HG03135 (cell line): ENCODE measurements at regions not wholly inside any gene's neighbourhood (a gene's known extent, or its start where the extent isn't known, plus 50 kb on each side); places are given as distances from the start of the nearest gene placed in this dataset.
"Not testable (repeated sequence)": the region's sequence is repeated elsewhere in the genome, so short reads cannot be mapped to it uniquely, and the experiment has no call there.

Experiments used
- ATAC-seq: cut with Tn5 transposase; IDR thresholded peaks from one replicate; pipeline ENCODE4 v1.9.1; 2021; ENCODE audit warnings: mild to moderate bottlenecking, moderate library complexity; ENCODE audit not compliant: unreplicated experiment

DNA sequence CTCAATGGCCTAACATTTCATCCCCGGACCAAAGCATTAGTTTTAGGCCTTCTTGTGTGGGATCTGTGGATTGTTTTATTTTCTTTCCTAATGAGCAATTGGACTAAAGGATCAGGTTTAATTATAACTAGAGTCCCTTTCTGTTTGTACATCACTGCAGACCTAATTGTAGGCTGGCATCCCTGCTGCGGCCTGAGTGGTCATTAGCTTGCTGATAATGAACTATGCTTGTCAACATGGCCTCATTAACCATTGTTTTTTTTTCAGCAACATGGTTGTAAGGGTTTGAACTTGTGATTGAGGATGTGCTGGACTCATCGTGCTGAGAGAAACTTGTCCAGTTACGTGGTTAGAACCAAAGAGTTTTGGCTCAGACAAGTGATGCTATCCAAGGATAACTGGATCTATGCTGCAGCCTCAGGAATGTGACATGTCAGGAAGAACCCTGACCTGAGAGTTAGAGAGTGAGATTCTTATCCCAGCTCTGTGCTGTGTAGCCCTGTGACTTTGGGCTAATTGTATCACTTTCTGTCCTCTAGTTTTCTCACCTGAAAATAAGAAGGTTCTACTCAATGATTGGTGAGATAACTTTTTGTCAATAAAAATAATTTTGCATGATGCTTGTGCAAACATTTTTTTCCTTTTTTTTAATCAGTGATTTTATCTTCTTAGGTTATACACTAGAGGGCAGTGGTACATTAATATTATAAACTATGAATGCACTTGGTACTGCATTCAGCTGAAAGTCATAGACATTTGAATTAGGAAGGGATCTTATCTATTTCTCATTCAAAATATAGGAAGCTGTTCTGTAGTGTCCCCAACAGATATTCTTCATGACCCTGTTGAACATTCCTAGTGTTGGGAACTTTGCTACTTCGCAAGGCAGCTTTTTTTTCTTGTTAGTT, 140.9 kb downstream of the RNF144B start:
- ATAC-seq, result no peak

DNA sequence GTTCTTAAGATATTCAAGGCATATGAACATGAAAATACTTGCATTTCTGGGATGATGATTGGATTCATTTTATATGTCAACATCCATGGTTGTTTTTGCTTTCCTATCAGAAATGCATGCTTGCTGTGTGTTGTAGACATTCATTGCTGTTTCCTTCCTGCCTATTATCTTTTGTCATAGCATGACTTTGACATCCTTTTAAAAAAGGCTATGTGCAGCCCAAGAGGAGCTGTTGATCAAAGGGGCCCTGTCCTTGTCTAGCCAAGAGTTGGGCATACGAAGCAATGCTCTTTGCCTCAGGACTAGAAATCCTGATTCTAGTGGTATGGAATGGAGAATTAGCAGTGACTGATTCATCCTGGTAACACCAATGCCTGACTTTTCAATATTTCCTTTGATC, 143.1 kb downstream of the RNF144B start:
- no peak for ATAC-seq

DNA sequence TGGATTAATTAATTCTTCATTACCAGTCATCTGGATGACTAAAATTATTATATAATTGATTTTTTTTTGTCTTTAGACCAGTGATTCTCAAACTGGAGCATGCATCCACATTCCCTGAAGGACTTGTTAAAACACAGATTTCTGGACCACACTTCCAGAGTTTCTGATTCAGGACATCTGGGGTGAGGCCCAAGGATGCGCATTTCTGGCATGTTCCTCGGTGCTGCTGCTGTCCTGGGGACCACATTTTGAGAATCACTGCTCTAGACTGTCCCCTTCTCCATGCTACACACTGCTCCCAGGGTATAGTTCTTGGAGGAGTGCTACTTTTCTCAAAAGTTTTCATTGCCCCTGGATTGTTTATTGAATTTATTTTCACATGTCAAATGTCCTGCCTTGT, 145.0 kb downstream of the RNF144B start:
- ATAC-seq, result no peak

DNA sequence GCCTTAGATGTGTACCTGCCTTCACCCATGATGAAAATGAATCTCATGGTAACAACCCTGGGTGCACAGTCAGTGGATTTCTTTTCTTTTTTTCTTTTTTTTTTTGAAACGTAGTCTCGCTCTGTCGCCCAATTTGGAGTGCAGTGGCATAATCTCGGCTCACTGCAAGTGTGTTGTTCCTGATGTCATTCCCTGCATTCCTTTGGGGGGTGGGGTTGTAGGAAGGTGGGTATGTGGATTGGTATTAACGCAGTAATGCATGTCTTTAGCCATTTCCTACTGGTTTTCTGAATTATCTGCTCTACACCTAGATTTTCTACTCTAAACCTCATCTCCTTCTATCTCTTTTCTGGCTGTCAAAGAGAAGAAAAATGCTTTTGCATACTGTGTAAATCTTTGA, 146.6 kb downstream of the RNF144B start:
- no peak for ATAC-seq

DNA sequence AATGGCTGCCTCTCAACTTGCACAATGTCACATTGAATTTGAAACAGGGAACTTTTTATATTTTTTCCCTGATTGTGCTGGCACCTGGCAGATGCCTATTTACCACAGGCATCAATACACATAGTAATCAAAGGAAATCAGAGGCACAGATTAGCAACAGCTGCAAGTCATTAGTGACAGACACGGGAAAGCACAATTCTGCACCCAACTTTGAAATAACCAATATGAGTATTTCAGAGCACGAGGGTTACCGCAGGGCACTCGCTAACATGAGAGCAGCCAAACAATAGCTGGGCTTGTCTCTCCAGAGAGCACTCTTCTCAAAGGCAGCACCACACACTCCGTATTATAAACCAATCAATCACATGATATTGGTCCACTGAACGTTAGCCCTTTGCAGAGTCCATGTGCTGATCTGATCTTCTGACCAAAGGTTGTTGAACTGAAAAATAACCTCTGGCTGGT, 149.5 kb downstream of the RNF144B start:
- ATAC-seq, result no peak

DNA sequence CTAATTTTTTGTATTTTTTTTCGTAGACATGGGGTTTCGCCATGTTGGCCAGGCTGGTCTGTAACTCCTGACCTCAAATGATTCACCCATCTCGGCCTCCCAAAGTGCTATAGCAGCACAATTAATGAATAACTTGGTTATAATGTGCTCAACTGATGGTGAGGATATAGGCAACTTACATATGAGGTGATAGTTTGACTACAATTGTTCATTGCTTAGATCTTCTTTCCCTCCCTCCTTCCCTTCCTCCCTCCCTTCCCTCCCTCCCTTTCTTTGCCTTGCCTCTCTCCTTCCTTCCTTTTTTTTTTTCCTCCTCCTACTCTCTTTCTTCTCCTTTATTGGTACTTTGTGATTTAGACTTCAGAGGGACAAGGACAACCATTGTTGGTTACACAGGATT, 151.2 kb downstream of the RNF144B start:
- ATAC-seq, result no peak

DNA sequence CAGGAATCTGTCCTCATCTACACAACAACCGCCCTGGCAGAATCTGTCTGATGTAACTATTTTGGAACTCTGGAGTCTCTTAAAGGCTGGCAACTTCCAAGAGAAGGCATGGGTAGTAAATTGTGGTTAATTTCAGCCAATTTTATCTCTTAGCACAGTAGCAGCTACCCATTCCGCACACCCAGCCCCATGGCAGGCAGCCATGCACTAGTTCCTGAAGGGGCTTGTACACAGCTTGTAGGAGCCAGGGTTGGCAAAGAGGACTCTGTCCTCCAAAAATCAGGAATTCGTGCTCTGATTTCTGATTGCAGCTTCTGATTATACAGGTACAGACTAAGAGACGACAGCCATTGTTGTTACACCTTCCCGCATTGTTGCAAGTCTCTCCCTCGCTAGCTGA, 155.9 kb downstream of the RNF144B start:
- no peak for ATAC-seq

DNA sequence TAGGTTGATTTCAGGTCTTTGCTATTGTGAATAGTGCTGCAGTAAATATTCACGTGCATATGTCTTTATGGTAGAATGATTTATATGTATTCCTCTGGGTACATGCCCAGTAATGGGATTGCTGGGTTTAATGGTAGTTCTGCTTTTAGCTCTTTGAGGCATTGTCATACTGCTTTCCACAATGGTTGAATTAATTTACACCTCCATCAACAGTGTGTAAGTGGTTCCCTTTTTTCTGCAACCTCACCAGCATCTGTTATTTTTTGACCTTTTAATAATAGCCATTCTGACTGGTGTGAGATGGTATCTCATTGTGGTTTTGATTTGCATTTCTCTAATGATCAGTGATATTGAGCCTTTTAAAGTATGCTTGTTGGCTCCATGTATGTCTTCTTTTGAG, 158.0 kb downstream of the RNF144B start:
- not testable (repeated sequence) for ATAC-seq

DNA sequence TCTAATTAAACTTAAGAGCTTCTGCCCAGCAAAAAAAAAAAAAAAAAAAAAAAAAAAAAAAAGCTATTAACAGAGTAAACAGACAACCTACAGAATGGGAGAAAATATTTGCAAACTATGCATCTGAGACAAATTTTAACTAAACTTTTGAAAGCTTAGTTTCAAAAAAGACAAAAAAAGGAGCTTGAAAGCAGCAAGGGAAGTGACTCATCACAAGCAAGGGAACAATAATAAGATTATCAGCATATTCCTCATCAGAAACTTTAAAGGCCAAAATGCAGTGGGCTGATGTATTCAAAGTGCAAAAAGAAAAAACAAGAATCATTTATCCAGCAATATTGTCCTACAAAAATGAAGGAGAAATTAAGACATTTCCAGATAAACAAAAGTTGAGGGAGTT, 158.6 kb downstream of the RNF144B start:
- ATAC-seq, result no peak

DNA sequence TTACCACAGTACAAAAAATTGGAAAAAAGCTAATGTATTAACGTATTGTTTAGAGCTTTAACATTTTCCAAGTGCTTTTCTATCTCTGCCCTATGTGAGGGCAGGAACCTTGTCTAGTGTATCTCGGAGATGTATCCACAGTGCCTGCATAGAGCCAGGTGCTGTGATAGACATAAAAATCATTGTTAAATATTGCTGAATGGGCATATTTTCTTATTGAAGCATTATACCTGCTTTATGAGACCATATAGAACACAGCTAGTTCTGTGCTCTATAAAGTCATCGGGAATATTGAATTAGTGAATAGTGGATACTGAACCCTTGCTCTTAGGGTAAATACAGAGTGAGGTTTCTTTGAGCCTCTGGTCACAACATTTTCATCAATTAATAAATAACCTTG, 163.0 kb downstream of the RNF144B start:
- no peak for ATAC-seq

DNA sequence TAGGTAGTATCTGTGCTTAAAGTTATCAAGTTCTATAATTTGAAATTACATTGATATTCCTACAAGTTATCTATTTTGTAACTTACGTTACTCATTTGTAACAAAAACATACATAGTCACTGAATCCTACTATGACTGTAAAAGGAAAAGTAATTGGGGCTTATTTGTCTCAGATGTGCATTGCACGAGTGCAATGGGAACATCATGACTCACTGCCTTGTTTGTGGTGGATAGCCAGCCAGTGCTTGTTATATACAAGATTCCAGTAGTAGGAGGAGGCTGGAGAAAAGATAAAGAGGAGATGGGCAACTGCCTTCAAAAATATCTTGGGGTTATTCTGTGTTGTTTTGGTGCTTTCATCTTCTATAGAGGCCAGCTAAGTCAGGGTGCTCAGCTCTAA, 164.1 kb downstream of the RNF144B start:
- ATAC-seq, result no peak

DNA sequence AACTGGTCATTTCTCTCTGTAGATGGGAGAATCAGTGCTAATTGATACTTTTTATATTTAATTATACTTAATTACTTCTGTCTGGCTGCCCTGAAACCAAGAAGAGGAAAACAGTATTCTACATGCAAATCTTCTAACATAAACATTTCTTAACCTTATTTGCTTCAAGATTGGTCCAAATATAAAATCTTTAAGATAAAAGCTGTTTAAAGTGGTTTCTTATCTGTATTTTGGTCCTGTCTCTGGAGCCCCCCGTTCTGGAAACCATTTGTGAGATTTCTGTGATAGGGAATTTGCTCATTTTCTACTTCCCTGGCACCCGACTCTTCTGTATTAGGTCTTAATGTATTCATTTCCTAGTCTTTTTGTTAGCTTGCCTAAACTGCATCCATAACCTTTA, 168.6 kb downstream of the RNF144B start:
- no peak for ATAC-seq

DNA sequence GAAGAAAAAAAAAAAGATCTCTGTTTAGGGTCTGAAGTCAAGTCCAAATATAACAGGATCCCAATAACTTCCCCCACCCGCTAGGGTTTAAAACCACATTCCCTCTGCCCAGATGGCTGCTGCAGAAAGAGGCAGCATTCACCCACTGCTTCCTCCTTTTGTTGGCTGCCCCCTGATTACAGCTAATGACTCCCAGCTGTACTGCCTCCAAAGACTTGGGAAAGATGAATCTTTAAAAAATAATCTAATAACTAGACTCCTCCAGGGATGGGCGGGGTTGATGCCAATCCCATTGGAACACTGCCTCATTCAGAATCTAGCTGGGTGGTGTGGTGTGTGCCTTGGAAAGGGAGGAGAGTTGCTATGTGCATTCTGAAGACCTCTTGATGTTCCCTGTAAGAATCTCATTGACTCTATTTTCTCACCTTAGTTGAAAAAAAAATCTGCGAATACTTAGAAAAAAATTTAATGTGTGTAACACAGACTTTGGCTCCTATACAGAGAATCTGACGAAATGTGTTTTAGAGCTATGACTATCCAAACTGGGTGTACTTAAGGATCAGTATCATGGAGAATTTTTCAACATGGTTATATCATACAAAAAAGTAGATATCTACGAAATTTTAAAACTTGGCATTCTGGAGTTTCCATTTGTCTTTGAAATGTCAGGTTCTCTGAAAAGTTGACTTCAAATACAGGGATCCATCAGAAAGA, 174.0 kb downstream of the RNF144B start:
- no peak for ATAC-seq

DNA sequence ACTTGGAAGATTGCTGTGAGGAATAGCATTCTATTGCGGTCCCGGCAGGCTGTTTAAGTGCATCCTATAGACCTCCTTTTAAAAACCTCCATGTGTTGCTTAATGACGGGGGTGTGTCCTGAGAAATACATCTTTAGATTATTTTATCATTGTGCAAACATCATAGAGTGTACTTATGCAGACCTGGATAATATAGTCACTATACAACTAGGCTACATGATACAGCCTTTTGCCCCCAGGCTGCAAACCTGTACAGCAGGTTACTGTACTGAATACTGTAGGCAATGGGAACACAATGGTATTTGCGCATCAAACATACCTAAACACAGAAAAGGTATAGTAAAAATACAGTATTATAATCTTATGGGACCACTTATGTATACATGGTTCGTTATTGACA, 175.6 kb downstream of the RNF144B start:
- ATAC-seq, result no peak

DNA sequence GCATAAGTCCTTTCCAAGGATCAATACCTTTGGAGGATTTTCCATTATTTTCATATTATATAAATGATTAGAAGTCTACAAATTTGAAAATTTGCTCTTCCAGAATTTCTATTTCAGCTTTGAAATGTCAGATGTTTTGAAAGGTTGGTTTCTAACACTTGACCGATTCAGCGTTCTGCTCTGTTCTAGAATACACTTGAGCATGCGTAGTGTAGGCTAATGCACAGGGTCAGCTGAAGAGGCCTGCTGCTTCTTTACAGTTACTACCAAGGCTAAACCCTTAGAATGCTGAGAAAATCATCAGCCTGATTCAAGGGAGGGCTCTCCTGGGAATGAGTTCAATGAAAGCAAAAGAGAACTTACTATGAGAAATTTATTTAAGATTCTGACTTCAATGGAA, 177.6 kb downstream of the RNF144B start:
- no peak for ATAC-seq

DNA sequence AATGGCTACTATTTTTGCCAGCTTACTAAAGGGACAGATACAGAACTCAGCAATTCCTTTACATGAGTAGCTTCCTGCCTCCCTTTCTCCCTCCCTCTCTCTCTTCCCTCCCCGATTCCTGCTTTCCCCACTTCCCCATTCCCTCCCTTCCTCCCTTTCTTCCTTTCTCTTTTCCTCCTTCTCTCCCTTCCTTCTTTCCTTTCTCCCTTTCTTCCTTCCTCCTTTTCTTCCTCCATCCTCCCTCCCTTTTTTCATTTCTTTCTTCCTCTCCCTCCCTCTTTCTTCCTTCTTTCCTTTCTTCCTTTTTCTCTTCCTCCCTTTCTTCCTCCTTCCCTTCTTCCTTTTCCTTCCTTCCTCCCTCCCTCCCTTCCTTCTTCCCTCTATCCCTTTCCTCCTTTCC, 178.1 kb downstream of the RNF144B start:
- no peak for ATAC-seq

DNA sequence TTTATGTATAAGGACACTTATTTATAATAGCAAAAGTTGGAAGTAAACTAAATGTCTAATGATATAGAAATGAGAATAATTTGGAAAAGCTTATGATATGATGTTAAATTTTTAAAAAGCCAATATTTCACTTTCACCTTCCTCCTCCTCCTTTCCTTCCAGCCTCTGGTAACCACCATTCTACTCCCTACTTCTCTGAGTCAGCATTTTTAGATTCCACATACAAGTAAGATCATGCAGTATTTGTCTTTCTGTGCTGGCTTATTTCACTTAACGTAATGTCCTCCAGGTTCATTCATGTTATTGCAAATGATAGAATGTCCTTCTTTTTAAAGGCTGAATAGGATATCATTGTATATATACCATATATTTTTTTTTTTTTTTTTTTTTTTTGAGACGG, 180.2 kb downstream of the RNF144B start:
- no peak for ATAC-seq

DNA sequence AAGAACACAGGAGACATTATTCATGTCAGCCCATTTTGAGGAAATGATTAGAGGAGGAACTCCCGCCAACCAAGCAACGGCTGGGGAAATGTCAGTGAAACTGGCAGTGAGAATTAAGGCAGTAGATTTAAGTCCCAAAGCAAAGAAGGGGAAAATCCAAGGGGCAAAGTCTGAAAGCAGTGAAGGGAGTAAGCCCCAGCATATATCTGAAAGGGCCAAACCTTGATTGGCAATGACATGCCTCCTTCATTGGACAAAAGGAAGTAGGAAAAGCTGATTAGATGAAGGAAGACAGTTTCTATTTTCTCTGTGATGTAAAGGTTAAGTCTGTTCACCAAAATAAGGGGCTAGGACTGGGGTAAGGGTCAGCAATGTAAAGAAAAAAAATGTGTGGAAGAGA, 190.3 kb downstream of the RNF144B start:
- ATAC-seq, result no peak

DNA sequence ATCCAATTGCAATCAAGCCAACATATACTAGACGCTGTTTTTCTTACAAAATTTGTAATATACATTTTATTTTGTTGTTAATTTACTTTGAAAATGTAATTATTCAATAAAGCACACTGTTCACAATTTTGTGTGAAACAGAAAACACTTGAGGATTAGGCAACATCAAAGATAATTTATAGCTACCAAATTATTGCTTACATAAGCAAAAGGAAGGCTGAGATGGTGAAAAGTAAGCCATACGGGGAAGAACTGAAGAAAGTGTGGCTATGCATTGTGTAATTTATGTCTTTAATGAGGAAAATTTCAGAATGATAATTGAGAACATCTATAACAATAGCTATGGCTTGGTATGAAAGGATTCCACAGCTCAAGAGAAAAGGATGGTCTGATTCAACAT, 192.0 kb downstream of the RNF144B start:
- no peak for ATAC-seq

DNA sequence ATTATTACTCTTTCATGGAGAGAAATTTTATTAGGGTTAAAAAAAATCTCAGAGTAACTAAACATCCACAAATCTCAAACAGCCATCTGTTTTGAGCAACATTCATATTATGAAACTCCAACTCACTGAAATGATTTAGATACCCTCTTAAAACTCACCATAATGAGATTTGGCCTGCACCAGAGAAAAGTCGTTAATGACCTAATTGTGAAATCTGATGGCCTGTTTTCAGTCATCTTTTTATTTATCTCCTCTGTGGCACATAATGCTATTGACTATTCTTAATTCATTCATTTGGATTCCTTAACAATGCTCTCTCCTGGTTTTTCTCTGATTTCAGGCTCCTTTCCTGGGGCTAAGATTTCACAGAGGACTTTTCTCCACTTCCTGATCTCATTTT, 192.7 kb downstream of the RNF144B start:
- no peak for ATAC-seq

DNA sequence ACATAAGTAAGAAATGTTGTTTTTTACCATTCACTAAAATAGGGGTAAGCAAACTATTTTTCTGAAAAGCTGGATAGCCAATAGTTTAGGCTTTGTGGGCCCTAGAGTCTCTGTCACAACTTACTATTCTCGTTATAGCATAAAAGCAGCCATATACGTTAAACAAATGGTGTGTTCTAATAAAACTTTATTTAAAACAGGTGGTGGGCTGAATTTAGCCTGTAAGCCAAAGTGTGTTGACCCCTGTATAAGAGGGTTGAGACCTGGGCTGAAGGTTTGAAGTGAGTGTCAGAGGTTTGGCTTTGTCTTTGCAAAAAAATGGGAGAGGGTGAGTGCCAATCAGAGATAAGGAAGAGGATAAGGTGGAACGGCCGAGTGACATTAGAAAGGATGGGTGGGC, 197.2 kb downstream of the RNF144B start:
- ATAC-seq, result no peak

DNA sequence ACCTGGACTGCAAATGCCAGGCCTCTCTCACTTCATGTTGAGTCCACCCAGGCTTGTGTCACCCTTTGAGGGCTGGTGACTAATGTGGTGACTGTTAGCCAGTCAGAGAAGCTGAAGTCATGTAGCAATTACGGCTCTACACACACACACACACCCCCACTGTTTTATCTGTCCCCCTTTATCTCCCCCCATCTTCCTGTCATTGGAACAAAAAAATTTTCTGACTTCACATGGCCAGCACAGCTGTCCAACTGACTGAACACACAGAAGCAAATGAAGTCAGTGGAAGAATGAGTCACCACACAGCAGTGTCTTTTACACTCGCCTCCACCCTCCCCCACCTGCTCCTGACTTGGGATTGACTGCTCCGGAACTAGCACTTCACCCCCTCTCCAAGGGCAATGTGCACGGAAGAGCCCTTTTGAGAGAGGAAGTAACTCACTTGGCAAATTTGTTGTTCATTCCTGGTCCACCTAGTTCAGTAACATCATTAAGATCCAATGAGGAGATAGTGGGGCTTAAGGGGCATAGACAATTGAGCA, 198.0 kb downstream of the RNF144B start:
- no peak for ATAC-seq
